ENCODE measurements at regions not wholly inside any gene's neighbourhood (a gene's known extent, or its start where the extent isn't known, plus 50 kb on each side); places are given as distances from the start of the nearest gene placed in this dataset.

DNA sequence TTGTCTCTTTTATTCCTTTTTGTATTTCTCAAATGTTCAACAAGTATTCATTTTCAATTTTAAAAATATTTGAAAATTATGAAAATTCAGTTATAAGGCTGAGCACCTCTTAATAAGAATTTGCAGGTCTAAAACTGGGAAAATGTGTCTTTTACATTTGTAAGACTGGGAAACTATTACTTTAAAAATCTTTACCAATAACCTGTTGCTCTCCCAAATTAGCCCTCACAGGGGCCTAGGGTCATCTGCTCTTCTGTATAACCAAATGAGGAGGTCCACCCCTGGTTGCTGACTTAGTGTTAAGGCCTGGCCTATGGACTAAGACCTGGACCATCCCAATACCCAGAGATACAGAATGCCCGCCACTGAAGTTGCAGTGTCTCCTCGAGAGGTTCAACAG lies 280.5 kb downstream of the PLPP3 start:
- TF ChIP-seq FOXM1 (IDR thresholded peaks at IDR 0.05; ENCODE audit: borderline replicate concordance, low read depth) = no peak
- no peak for TF ChIP-seq CEBPB (IDR thresholded peaks at IDR 0.05)
- TF ChIP-seq NFIC (IDR thresholded peaks at IDR 0.05) = no peak
- TF ChIP-seq CREB1 (IDR thresholded peaks at IDR 0.05; ENCODE audit: low read depth) = no peak
- TF ChIP-seq YY1 (IDR thresholded peaks at IDR 0.05; ENCODE audit: low read depth) = no peak

DNA sequence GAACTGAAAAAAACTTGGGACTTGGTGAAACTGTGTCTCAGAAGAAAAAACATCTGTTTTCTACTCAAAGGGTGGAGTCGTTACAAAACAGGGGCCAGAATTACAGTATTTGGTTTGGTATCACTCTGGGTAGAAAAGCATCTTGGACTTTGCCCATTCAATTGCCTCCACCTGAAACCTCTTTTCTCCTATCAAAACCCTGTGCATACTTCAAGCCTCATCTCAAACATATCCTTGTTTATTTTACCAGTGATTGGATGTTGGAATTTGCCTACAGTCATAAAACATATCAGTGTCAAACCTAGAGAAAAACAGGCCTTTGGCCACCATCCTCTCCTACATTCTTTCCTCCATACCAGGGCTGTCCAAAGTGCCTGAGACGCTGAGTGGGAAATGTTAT lies 281.5 kb downstream of the PLPP3 start:
- TF ChIP-seq, protein P1, sequence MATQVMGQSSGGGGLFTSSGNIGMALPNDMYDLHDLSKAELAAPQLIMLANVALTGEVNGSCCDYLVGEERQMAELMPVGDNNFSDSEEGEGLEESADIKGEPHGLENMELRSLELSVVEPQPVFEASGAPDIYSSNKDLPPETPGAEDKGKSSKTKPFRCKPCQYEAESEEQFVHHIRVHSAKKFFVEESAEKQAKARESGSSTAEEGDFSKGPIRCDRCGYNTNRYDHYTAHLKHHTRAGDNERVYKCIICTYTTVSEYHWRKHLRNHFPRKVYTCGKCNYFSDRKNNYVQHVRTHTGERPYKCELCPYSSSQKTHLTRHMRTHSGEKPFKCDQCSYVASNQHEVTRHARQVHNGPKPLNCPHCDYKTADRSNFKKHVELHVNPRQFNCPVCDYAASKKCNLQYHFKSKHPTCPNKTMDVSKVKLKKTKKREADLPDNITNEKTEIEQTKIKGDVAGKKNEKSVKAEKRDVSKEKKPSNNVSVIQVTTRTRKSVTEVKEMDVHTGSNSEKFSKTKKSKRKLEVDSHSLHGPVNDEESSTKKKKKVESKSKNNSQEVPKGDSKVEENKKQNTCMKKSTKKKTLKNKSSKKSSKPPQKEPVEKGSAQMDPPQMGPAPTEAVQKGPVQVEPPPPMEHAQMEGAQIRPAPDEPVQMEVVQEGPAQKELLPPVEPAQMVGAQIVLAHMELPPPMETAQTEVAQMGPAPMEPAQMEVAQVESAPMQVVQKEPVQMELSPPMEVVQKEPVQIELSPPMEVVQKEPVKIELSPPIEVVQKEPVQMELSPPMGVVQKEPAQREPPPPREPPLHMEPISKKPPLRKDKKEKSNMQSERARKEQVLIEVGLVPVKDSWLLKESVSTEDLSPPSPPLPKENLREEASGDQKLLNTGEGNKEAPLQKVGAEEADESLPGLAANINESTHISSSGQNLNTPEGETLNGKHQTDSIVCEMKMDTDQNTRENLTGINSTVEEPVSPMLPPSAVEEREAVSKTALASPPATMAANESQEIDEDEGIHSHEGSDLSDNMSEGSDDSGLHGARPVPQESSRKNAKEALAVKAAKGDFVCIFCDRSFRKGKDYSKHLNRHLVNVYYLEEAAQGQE (IDR thresholded peaks at IDR 0.05; ENCODE audit: low read depth) = no peak
- TF ChIP-seq EP300 (IDR thresholded peaks at IDR 0.05; ENCODE audit: borderline replicate concordance) = no peak
- TF ChIP-seq EGR1 (IDR thresholded peaks at IDR 0.05) = no peak
- TF ChIP-seq RAD21 (IDR thresholded peaks at IDR 0.05; ENCODE audit: low read depth) = no peak
- TF ChIP-seq, protein P2, sequence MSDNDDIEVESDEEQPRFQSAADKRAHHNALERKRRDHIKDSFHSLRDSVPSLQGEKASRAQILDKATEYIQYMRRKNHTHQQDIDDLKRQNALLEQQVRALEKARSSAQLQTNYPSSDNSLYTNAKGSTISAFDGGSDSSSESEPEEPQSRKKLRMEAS (IDR thresholded peaks at IDR 0.05) = no peak
- no peak for TF ChIP-seq TCF12 (IDR thresholded peaks at IDR 0.05; ENCODE audit: low read depth)
- no peak for TF ChIP-seq TAF1 (IDR thresholded peaks at IDR 0.05; ENCODE audit: low read depth)
- no peak for TF ChIP-seq FOXM1 (IDR thresholded peaks at IDR 0.05; ENCODE audit: borderline replicate concordance, low read depth)
- no peak for TF ChIP-seq CREB1 (IDR thresholded peaks at IDR 0.05; ENCODE audit: low read depth)
- TF ChIP-seq YY1 (IDR thresholded peaks at IDR 0.05; ENCODE audit: low read depth) = no peak
- no peak for TF ChIP-seq NFIC (IDR thresholded peaks at IDR 0.05)
- no peak for TF ChIP-seq ZBTB7A (IDR thresholded peaks at IDR 0.05; ENCODE audit: low read depth)

DNA sequence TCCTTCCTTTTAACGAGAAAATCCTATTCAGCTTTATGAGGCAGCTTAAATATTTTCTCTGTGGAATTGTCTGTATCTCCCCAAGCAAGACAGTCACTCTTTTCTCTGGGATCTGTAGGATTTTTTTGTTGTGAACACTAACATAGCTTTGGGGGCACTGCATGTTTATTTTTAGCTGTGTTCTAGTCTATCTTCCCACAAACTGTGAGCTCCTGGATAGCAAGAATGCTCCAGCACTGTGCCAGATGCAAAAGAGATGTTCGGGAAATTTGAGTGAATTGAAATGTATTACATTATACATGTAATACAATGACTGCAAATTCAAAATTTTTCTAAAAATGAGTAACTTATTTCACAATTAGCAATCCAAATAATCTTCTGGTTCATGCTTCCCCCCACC lies 282.2 kb downstream of the PLPP3 start:
- no peak for TF ChIP-seq FOXM1 (IDR thresholded peaks at IDR 0.05; ENCODE audit: borderline replicate concordance, low read depth)
- no peak for TF ChIP-seq TEAD4 (IDR thresholded peaks at IDR 0.05)

DNA sequence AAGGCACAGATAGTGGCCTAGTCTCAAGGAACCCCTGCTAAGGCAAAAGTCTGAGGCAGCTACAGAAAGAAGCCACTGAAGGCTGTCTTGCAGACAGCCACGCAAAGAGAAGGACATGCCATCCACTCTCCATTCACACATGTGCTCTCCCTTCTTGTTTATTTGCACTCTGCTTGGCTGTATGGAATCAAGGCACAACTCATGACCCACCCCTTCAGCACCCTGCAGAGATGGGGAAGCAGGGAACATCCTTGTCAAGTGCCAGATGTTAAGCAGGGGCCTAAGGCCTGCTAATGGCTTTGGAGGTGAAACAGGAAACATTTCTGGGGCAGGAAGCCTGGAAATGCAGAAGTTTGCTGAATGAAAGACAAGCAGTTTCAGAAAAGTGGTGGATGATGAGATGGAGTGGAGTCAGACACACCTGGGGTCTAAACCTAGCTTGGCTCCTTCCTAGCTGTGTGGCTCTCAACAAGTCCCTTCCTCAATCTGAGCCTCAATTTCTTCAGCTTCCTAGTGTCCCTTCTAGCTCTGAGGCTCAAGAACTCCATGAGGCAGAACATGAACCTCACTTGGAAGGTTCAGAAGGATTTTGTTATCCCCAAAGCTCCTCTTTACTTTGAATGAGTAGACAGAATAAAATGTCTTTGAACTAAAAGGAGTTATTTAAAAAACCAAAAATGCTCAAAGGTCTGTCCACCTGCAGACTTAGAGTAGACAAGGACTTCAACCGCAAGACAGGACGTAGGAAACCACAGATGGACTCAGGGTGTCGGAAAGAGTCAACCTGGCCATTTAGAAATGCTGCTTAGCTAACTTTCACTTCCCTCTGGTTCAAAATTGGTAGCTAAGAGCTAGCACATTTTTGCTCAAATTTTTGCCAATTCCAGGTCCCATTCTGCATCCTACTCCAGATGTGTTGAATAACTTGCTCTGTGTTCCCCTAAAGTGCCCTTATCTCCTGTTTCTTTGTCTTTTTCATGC lies 283.1 kb downstream of the PLPP3 start:
- TF ChIP-seq FOXM1 (IDR thresholded peaks at IDR 0.05; ENCODE audit: borderline replicate concordance, low read depth) (no peak), ZBTB7A (IDR thresholded peaks at IDR 0.05; ENCODE audit: low read depth) (no peak), EP300 (IDR thresholded peaks at IDR 0.05; ENCODE audit: borderline replicate concordance) (no peak), YY1 (IDR thresholded peaks at IDR 0.05; ENCODE audit: low read depth) (no peak), NFIC (IDR thresholded peaks at IDR 0.05) (no peak), RAD21 (IDR thresholded peaks at IDR 0.05; ENCODE audit: low read depth) (no peak), CEBPB (IDR thresholded peaks at IDR 0.05) (no peak), TEAD4 (IDR thresholded peaks at IDR 0.05) (no peak), TCF12 (IDR thresholded peaks at IDR 0.05; ENCODE audit: low read depth) (no peak), EGR1 (IDR thresholded peaks at IDR 0.05) (no peak)
- TF ChIP-seq, protein P1 (IDR thresholded peaks at IDR 0.05; ENCODE audit: low read depth) = no peak
- TF ChIP-seq, protein P2 (IDR thresholded peaks at IDR 0.05) = no peak
- TF ChIP-seq, protein P3, sequence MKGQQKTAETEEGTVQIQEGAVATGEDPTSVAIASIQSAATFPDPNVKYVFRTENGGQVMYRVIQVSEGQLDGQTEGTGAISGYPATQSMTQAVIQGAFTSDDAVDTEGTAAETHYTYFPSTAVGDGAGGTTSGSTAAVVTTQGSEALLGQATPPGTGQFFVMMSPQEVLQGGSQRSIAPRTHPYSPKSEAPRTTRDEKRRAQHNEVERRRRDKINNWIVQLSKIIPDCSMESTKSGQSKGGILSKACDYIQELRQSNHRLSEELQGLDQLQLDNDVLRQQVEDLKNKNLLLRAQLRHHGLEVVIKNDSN (IDR thresholded peaks at IDR 0.05) = no peak

DNA sequence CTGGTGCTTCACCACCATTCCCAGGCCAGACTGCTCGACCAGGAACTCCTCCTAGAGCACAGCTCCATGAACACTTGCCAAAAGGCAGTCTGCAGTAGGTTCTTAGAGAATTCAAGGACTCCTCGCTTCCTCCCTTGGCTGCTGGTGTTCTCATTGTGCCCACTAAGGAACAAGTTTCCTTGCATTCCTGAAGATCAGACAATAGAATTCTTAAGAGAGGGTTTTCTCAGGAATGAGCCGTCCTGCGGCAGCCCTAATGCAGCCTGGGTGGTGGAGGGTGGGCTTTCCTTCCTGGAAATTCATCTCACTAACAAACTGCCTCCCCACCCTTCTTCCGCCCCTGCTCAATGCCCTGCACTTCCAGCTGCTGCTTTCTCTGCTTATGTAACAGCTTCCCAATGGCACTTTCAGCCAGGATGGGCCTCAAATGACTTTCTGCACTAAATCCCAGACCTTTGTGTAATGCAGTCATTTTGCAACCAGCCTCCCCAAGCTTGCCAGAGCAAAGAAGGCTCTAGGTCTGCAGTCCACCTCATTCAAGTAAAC lies 287.9 kb downstream of the PLPP3 start:
- TF ChIP-seq FOXM1 (IDR thresholded peaks at IDR 0.05; ENCODE audit: borderline replicate concordance, low read depth) = no peak
- TF ChIP-seq, protein P3 (IDR thresholded peaks at IDR 0.05) = no peak
- TF ChIP-seq TCF12 (IDR thresholded peaks at IDR 0.05; ENCODE audit: low read depth) = no peak
- TF ChIP-seq YY1 (IDR thresholded peaks at IDR 0.05; ENCODE audit: low read depth) = no peak
- TF ChIP-seq CEBPB (IDR thresholded peaks at IDR 0.05) = no peak
- no peak for TF ChIP-seq NFIC (IDR thresholded peaks at IDR 0.05)
- no peak for TF ChIP-seq TAF1 (IDR thresholded peaks at IDR 0.05; ENCODE audit: low read depth)

DNA sequence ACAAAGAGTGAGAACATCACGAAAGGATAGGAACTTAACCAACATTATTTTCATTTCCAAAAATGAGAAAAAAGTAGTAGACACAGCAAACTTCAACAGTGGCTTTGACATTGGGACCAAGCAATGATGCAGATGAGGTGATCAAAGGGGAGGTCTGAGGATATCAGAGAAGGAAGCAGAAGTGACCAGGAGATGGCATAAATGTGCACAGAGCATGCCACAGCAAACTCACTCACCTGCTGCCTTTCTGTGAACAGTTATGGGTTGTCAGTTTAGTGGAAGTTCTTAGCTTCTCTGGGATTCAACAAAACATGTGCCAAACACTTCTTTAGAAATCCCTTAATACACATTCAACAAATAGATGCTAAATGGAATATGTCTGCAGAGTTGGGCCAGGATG lies 290.1 kb downstream of the PLPP3 start:
- TF ChIP-seq TEAD4 (IDR thresholded peaks at IDR 0.05) (no peak), EP300 (IDR thresholded peaks at IDR 0.05; ENCODE audit: borderline replicate concordance) (no peak), ZBTB7A (IDR thresholded peaks at IDR 0.05; ENCODE audit: low read depth) (no peak), RAD21 (IDR thresholded peaks at IDR 0.05; ENCODE audit: low read depth) (no peak), CEBPB (IDR thresholded peaks at IDR 0.05) (no peak), EGR1 (IDR thresholded peaks at IDR 0.05) (no peak), TCF12 (IDR thresholded peaks at IDR 0.05; ENCODE audit: low read depth) (no peak), TAF1 (IDR thresholded peaks at IDR 0.05; ENCODE audit: low read depth) (no peak), NFIC (IDR thresholded peaks at IDR 0.05) (no peak), FOXM1 (IDR thresholded peaks at IDR 0.05; ENCODE audit: borderline replicate concordance, low read depth) (no peak), CREB1 (IDR thresholded peaks at IDR 0.05; ENCODE audit: low read depth) (no peak), YY1 (IDR thresholded peaks at IDR 0.05; ENCODE audit: low read depth) (no peak)
- TF ChIP-seq, protein P2 (IDR thresholded peaks at IDR 0.05) = no peak
- TF ChIP-seq, protein P1 (IDR thresholded peaks at IDR 0.05; ENCODE audit: low read depth) = no peak
- TF ChIP-seq, protein P3 (IDR thresholded peaks at IDR 0.05) = no peak
